ENCODE measurements at regions not wholly inside any gene's neighbourhood (a gene's known extent, or its start where the extent isn't known, plus 50 kb on each side); places are given as distances from the start of the nearest gene placed in this dataset.

DNA sequence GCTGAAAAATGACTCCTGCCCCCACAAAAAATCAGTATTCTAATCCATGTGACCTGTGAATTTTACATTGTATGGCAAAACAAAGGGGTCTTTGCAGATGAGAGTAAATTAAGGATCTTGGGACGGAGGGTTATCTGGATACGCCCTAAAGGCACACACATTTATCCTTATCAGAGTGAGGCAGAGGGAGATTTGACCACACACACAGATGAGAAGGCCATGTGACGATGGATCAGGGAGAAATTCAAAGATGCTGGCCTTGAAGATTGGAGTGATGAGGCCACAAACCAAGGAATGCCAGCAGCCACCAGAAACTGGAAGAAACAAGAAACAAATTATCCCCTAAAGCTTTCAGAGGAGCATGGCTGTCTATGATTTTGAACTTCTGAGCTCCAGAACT lies 288.5 kb downstream of the XXYLT1 start:
- Histone ChIP-seq H2BK120ac (ENCODE audit: low read depth, low read length, poor library complexity, severe bottlenecking) (no peak overlapping the region), H4K5ac (ENCODE audit: insufficient read length, low read depth, low read length) (no peak overlapping the region), H4K8ac (replicated peaks; ENCODE audit: insufficient read length, low read depth, low read length) (no peak overlapping the region), H2BK15ac (ENCODE audit: low read depth, low read length) (no peak overlapping the region), H2BK12ac (ENCODE audit: insufficient read length, low read depth, low read length) (no peak overlapping the region), H3K4ac (ENCODE audit: low read depth, low read length) (no peak overlapping the region), H4K20me1 (ENCODE audit: control insufficient read depth, insufficient read depth, insufficient read length) (no peaks in the 10 kb centered on the region), H2BK20ac (ENCODE audit: low read depth, low read length, poor library complexity, severe bottlenecking) (no peak overlapping the region), H3K23me2 (ENCODE audit: insufficient read length, low read depth, low read length, poor library complexity, severe bottlenecking) (no peaks in the 10 kb centered on the region), H2AK5ac (ENCODE audit: insufficient read length, low read length) (no peak overlapping the region), H2AFZ (ENCODE audit: low read length) (no peak overlapping the region), H3K27ac (ENCODE audit: insufficient read length, low read depth, low read length) (no peak overlapping the region), H3K4me1 (ENCODE audit: insufficient read depth, low read length) (no peaks in the 10 kb centered on the region), H4K91ac (ENCODE audit: insufficient read length, low read depth, low read length) (no peak overlapping the region), H3K23ac (ENCODE audit: insufficient read length, low read depth, low read length) (no peak overlapping the region), H3K18ac (ENCODE audit: insufficient read length, low read depth, low read length) (no peak overlapping the region), H3K14ac (ENCODE audit: insufficient read depth, low read length) (no peak overlapping the region), H3K56ac (ENCODE audit: insufficient read length, low read depth, low read length) (no peak overlapping the region), H3K4me2 (ENCODE audit: insufficient read depth, insufficient read length, low read length) (no peak overlapping the region), H3K79me2 (ENCODE audit: insufficient read depth, low read length) (no peaks in the 10 kb centered on the region), H3T11ph (ENCODE audit: low read length) (no peak overlapping the region), H3K9ac (ENCODE audit: extremely low read depth, insufficient read length, low read length) (no peak overlapping the region), H3K79me1 (ENCODE audit: insufficient read depth, low read depth, low read length, poor library complexity, severe bottlenecking) (no peaks in the 10 kb centered on the region), H3K9me3 (ENCODE audit: control insufficient read depth, low read depth, low read length) (no peaks in the 10 kb centered on the region), H3K27me3 (ENCODE audit: insufficient read depth, low read length) (no peaks in the 10 kb centered on the region; the same call in 1 of the 2 replicates), H2BK5ac (ENCODE audit: insufficient read length, low read length) (no peak overlapping the region)
- Mint-ChIP-seq H3K4me1 (peaks cover 5 to 11% of the 10 kb centered on the region in 2 experiments), H3K36me3 (ENCODE audit: insufficient read depth in 1 of 3, low read depth in 3 of 3) (peaks cover 0 to 2% (median 0%) of the 10 kb centered on the region in 3 experiments; a peak in 2 of 7 replicates), H3K27ac (no peak overlapping the region; a peak in 2 of 7 replicates), H3K9me3 (peaks cover 6 to 7% of the 10 kb centered on the region in 2 experiments; a peak in 3 of 5 replicates), H3K27me3 (ENCODE audit: low read depth) (peaks cover 12% of the 10 kb centered on the region), H3K4me3 (no peak overlapping the region)
- DNase-seq, result no peak
- WGBS (ENCODE audit: extremely low coverage, insufficient read length, low lambda C conversion rate), result no CpG with 5 or more reads among the region's 3 CpGs
- TF ChIP-seq CTCF (conservative IDR thresholded peaks at IDR 0.05), result no peak
